ENCODE measurements at regions not wholly inside any gene's neighbourhood (a gene's known extent, or its start where the extent isn't known, plus 50 kb on each side); places are given as distances from the start of the nearest gene placed in this dataset.

GRCh38 chr18:54076166-54076565, 148.3 kb downstream of the MBD2 start:
- in situ Hi-C loops (cut with HindIII; ENCODE audit: extremely low pct_ligation_motif_present, low pct_unique_long_range_greater_than_20kb): no loop called here
- ChIA-PET POLR2A (no interaction called here), CTCF (ENCODE audit: low intra/inter-chr PET ratio, low total read pairs) (no interaction called here)
- no TSS peak for BruUV-seq (replicated peaks)
- Histone ChIP-seq H3K27ac (ENCODE audit: extremely low read length, insufficient read depth, low read length) (no peak overlapping the region), H3K4me1 (ENCODE audit: insufficient read depth, low read length) (no peaks in the 10 kb centered on the region), H3K36me3 (replicated peaks in 1 of 2; ENCODE audit: control insufficient read depth in 1 of 2, insufficient read depth in 2 of 2, low read length in 2 of 2) (no peaks in the 10 kb centered on the region), H2AFZ (ENCODE audit: low read length) (no peak overlapping the region), H3K27me3 (ENCODE audit: control insufficient read depth in 1 of 2, insufficient read depth in 2 of 2, low read length in 2 of 2) (no peaks in the 10 kb centered on the region), H3K9ac (ENCODE audit: insufficient read depth, low read depth, low read length) (no peak overlapping the region), H3K4me2 (ENCODE audit: low read depth, low read length) (no peak overlapping the region), H3K79me2 (ENCODE audit: insufficient read depth, low read length) (no peaks in the 10 kb centered on the region), H3K9me3 (ENCODE audit: low read length) (no peaks in the 10 kb centered on the region), H4K20me1 (ENCODE audit: insufficient read depth, low read length) (no peaks in the 10 kb centered on the region), H3K4me3 (replicated peaks in 1 of 3; ENCODE audit: insufficient read depth in 1 of 3, low read depth in 2 of 3, low read length in 3 of 3) (no peak overlapping the region)
- intact Hi-C loops (cut with micrococcal nuclease; ENCODE audit: unreplicated experiment): no loop called here
- DNase-seq (ENCODE audit: low spot score) (no peak), FAIRE-seq (no peak), ATAC-seq (no peak)
- TF ChIP-seq TCF7L2 (IDR thresholded peaks at IDR 0.05; ENCODE audit: low read depth, low read length) (no peak), TFE3 (CRISPR knock-in tag; IDR thresholded peaks at IDR 0.05) (no peak), ZBTB37 (CRISPR knock-in tag; IDR thresholded peaks at IDR 0.05) (no peak), ZNF441 (CRISPR knock-in tag; IDR thresholded peaks at IDR 0.05; ENCODE audit: borderline replicate concordance) (no peak), BRF2 (CRISPR knock-in tag; IDR thresholded peaks at IDR 0.05) (no peak), PLRG1 (conservative IDR thresholded peaks at IDR 0.05) (no peak), PAX8 (CRISPR knock-in tag; IDR thresholded peaks at IDR 0.05; ENCODE audit: borderline replicate concordance) (no peak), ATF7 (IDR thresholded peaks at IDR 0.05) (no peak), ATF7 (CRISPR knock-in tag; IDR thresholded peaks at IDR 0.05) (no peak), ZNF253 (CRISPR knock-in tag; IDR thresholded peaks at IDR 0.05; ENCODE audit: borderline replicate concordance) (no peak), RBM39 (IDR thresholded peaks at IDR 0.05; ENCODE audit: low read depth, low read length, poor library complexity, severe bottlenecking) (no peak), MAF1 (CRISPR knock-in tag; IDR thresholded peaks at IDR 0.05; ENCODE audit: borderline replicate concordance) (no peak)
- WGBS (ENCODE audit: low lambda C conversion rate): 3% methylated on average over 1 of the region's 1 CpG

Measured in HepG2 (cell line).